ENCODE measurements at regions not wholly inside any gene's neighbourhood (a gene's known extent, or its start where the extent isn't known, plus 50 kb on each side); places are given as distances from the start of the nearest gene placed in this dataset.

DNA sequence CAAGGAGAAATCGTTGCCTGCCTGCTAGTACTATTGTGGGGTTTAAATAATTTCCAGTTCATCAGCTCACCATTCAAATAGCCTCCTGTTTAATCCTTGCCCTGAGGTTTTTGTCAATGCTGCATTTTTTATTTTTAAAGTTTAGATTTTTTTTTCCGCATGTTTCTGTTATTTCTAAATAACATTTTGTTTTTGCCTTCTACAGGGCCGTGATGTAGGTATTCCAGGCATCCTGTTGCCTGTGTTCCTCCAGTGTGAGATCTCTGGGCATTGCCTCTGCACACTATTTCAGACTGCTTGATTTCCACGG is 124.3 kb downstream of the HSD17B3 start:
- TF ChIP-seq, protein P1, sequence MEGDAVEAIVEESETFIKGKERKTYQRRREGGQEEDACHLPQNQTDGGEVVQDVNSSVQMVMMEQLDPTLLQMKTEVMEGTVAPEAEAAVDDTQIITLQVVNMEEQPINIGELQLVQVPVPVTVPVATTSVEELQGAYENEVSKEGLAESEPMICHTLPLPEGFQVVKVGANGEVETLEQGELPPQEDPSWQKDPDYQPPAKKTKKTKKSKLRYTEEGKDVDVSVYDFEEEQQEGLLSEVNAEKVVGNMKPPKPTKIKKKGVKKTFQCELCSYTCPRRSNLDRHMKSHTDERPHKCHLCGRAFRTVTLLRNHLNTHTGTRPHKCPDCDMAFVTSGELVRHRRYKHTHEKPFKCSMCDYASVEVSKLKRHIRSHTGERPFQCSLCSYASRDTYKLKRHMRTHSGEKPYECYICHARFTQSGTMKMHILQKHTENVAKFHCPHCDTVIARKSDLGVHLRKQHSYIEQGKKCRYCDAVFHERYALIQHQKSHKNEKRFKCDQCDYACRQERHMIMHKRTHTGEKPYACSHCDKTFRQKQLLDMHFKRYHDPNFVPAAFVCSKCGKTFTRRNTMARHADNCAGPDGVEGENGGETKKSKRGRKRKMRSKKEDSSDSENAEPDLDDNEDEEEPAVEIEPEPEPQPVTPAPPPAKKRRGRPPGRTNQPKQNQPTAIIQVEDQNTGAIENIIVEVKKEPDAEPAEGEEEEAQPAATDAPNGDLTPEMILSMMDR (IDR thresholded peaks at IDR 0.05; ENCODE audit: extremely low read depth in 1 of 2, insufficient read depth in 1 of 2, low read depth in 1 of 2, low read length in 2 of 2): no peak
- TF ChIP-seq EZH2 (IDR thresholded peaks at IDR 0.05; ENCODE audit: borderline replicate concordance, low read depth, low read length, severe bottlenecking) (no peak), POLR2A (IDR thresholded peaks at IDR 0.05; ENCODE audit: low read depth, low read length) (no peak), POLR2AphosphoS5 (IDR thresholded peaks at IDR 0.05; ENCODE audit: insufficient read depth, low read depth, low read length) (no peak)

Measured in endothelial cell of umbilical vein (primary cell).